Hepatic stellate cell (primary cell): ENCODE measurements at regions not wholly inside any gene's neighbourhood (a gene's known extent, or its start where the extent isn't known, plus 50 kb on each side); places are given as distances from the start of the nearest gene placed in this dataset.

Source experiments
- DNase-seq: peaks from one replicate; pipeline ENCODE4 v3.0.0; 2011; ENCODE audit warnings: low spot score

DNA sequence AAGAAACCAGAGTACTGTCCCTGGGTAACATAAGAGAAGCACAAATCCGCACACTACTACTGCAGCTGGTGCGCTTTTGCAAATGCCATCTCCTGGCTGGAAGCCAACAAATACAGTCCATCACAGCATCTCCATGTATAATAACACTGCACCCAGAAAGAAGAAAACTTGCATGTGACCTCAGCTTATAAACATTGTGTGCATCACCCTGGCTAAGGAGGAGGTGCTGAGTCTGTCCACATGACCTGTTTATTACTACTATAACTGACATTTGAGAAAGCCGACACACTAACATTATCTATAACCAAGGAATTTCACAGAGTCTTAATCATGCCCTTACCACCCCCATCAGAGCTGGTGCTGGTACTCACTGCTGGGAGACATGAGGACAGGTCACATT is 516.8 kb downstream of the CFAP47 start:
- DNase-seq = no peak

GRCh38 chrX:36443007-36443406 is 523.5 kb downstream of the CFAP47 start:
- no peak for DNase-seq

GRCh38 chrX:36445566-36445965 is 526.0 kb downstream of the CFAP47 start:
- no peak for DNase-seq

DNA sequence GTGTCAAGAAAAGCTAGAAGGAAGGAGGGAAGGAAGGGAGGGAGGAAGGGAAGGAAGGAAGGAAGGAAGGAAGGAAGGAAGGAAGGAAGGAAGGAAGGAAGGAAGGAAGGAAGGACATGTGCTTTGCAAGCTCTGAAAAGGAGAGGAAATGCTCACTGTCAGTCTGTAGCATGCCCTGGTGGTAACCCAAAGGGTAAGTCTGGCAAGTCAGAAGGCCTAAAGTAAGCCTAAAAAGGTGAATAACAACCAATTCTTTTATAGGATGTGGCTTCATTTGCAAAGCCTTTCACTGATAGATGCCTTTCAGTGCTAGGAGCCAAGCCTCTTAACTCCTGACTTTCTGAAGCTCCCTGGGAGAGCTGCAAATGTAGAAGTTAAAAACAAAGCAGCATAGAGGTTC is 542.6 kb downstream of the CFAP47 start:
- no peak for DNase-seq

GRCh38 chrX:36480441-36480990 is 527.6 kb upstream of the FAM47C start:
- no peak for DNase-seq

DNA sequence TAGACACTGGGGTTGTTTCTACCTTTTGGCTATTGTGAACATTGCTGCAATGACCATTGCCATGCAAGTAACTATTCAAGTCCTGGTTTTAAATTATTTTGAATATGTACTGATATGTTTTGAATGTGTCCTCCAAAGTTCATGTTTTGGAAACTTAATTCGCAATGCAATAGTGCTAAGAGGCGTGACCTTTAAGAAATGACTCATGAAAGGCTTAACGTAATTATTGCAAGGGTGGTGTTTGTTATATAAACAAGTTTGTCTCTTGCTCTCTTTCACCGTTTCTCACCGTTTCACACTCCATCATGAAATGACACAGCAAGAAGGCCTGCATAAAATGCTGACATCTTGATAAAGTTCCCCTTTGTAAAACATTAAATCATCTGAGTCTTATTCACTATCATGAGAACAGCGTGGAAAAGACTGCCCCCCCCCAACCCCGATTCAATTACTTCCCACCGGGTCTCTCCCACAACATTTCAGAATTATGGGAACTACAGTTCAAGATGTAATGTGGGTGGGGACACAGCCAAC is 506.9 kb upstream of the FAM47C start:
- DNase-seq = no peak

GRCh38 chrX:36504625-36505024 is 503.5 kb upstream of the FAM47C start:
- DNase-seq = no peak

GRCh38 chrX:36508042-36508441 is 500.1 kb upstream of the FAM47C start:
- no peak for DNase-seq

DNA sequence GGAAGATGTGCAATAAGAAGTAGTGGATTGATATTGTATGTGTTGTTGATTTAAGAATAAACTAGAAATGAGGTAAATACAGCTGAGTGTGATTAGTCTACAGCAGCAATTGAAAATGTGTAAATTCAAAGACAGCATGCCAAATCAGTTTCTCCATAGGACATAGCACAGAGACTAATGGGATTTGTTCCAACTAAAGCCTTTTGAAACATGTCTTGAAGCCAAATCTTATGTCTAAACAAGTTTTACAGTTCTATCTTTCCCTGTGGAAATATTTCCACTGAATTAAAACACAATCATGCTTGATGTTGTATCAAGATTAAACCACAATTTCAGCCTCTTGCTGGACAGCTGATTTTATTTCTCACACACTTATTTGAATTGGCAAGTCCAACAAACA is 497.4 kb upstream of the FAM47C start:
- DNase-seq = no peak

GRCh38 chrX:36528661-36529060 is 479.5 kb upstream of the FAM47C start:
- DNase-seq = no peak

DNA sequence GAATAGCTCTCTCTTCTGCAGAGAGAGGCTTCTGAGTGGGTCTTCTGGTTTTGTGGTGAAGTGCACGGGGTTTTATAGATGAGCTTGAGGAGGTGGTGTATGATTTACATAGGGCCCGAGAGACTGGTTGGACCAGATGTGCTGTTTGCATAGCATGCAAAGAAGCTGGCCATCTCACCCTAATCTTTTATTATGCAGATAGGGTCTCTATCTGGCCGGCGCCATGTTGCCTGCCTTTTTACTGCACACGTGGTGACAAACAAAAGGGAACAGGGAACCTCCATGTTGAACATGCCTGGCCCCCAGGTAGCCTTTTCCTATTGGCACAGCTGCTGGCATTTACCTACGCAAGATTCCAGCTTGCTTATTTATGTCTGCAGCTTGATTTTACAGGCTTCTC is 473.3 kb upstream of the FAM47C start:
- no peak for DNase-seq

- DNase-seq = no peak
Observed at GRCh38 chrX:36543499-36543898, 464.7 kb upstream of the FAM47C start.

DNA sequence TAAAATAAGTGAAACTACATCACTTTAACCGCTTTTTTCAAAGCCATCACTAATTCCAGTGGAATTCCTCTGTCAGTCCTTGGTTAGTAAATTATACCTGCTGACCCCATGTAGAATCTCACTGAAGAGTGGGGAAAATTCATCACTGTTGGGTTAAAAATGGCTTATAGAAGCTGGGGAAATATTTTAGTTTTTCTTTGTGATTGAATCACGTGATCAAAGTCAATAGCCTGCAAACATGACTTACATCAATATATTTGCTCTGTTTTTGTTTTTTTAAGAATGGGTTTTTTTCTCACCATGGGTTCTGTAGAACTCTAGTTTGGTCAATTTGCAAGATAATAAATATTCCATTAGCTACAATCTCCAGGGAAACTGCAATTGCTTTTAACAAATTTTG is 445.2 kb upstream of the FAM47C start:
- DNase-seq = no peak

DNA sequence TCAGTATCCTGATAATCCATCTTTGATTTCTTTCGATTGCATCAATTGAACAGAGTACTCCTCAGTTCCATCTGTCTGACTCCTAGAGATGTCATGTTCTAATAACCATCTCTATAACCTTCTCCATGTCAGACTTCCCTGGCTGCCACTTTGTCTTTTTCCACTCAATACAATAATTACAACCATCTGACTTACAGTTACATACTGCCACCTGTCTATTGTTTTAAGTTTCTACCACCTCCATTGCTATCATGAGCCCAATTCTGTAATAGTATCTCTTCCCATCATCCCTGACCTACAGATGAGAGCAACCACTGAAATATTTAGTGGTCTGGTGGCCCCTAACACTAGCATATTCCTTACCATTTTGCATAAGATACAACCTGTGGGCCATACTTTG is 439.2 kb upstream of the FAM47C start:
- DNase-seq = no peak

DNA sequence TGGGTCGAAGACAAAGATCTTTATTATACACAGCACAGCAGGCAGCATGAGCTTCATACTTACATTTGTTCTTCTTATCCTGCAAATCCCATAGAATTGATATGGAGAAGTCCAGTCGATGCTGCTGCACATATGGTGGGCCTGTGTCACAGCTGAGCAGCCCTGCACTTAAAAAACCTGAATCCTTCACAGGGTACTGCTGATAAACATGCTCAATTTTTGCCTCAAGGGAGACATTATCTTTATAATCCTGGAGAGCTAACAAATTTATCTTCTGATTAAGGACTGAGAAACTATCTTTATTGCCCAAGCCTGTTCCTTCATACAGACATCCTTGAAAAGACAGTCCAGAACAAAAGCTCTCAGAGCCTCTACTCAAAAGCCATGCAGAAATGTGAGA is 434.4 kb upstream of the FAM47C start:
- DNase-seq = no peak

DNA sequence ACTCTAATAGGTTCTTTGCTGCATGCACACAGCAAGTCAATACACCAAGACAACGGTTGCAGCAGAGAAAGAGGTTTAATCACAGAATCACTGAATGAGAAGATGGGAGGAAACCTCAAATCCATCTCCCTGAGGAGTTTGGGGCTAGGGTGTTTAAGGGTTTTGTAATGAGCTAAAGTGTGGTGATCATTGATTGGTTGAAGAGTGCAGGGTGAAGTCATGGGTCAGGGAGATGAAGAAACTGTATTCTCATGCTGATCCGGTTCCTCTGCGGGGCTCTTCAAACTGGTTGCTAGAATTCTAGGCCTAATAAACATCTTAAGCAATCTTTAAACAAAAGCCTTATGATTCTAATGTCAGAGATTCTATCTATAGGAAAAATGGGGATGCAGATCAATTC is 432.5 kb upstream of the FAM47C start:
- DNase-seq = no peak

DNA sequence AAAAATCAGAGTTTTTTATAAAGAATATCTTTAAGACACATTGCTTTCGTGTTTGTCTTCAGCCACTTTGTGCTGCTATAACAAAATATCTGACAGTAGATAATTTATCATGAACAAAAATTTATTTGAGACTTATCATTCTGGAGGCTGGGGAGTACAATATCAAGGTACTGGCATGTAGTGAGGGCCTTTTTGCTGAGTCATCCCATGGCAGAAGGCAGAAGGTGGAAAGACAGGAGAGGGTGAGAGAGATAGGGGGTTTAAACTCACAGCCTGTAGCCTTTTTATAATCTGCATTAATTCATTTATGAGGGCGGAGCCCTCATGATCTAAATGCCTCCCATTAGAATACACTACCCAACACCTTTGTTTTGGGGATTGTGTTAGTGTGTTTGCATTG is 431.2 kb upstream of the FAM47C start:
- no peak for DNase-seq

DNA sequence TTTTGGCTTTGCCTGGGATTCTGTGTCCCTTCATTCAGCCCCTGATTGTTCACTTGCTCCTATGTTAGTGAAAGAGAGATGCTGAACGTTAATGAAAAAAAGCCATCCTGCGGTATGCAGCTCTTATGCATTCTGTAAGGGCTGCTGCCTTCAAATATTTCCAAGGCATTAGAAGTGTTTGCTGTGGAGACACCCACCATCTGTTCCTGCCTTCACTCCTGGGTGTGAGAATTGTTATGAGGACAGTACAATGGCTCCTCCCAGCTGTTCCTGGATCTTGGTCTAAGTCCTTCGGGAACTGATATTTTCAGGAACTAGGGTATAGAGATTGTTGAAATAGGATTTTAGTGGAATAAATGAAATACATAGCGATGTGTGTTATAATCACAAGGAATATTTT is 427.1 kb upstream of the FAM47C start:
- DNase-seq = no peak

DNA sequence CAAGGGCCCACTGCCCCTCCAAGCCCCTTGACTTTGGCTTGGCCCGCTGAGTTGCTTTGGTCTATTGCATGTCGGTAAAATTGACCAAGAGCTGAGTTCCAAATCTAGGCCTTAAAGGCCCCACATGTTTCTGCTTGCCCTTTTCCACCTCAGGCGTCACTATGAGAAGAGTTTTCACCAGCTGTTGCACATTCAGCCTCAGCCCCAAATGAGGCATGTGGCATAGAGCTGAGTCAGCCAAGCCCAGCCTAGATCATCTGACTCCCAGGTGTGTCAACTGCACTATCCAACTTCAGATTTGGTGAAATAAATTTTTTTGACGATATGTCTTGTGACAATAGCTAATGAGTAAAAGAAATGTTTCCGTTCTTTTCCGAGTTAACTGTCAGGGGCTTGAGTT is 424.5 kb upstream of the FAM47C start:
- DNase-seq = no peak

- DNase-seq = no peak
Observed at GRCh38 chrX:36609616-36610585, 398.3 kb upstream of the FAM47C start.

DNA sequence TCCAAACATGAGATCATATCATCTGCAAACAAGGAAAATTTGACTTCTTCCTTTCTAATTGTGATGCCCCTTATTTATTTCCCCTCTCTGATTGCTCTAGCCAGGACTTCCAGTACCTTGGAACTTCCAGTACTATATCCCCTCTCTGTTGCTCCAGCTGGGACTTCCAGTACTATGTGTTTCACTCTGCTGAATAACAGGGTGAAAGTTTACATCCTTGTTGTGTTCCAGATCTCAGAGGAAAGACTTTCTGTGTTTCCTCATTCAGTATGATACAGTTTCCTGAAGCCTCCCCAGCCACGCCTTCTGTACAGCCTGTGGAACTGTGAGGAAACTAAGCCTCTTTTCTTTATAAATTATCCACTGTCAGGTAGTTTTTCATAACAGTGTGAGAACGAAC is 381.3 kb upstream of the FAM47C start:
- no peak for DNase-seq

DNA sequence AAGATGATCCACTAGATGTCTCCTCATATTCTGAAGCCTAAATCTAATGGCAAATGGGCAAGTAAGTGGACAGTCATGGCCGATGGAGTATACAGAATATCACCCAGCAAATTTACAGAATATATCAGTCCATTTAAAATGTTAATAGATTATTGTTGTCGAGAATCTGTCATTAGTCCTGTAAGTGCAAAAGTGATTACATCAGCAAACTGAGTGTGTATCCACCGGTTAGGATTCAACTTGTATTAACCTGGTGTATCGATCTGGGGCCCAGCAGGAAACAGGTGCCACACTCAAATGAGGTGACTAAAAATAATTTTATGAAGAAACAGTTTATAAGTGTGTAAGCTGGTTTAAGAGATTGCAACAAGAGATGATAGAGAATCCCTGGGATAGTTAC is 367.9 kb upstream of the FAM47C start:
- DNase-seq = no peak

DNA sequence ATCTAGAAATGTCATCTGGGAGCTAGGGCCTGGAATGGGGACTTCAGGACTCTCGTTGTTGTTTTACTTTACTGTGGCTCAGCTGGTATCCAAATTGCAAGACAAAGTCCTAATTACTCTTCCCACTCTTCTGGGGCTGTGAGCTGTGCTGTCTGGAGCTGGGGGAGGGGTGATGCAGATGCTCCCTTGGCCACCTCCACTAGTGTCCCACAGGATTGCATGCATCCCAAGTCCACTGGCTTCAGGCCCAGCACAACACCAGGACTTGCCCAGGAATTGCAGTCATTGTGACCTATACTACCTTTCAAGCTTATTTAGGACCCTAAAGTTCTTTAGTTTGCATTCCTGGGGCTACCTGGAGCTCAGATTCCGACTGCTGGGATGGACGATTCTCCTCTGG is 366.1 kb upstream of the FAM47C start:
- no peak for DNase-seq

DNA sequence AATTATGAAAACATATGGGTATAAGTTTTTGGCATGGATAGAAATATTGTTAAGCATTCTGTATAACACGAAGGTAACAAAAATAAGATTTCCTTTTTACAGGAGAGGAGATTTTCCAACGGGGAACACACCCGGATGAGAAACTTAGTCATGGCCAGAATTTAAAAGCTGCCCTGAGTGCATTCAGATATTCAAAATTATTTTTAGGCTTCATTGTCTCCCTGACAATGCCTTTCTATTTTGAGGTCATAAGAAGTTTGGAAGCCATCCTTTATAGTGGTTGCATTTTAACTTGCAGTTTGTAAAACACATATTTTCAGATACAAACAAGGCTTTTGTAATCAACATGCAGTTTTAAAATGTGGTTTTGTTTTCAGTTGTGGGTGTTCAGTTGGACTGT is 357.5 kb upstream of the FAM47C start:
- no peak for DNase-seq
